HFF-Myc (cell line): ENCODE measurements at regions not wholly inside any gene's neighbourhood (a gene's known extent, or its start where the extent isn't known, plus 50 kb on each side); places are given as distances from the start of the nearest gene placed in this dataset.

ENCODE experiments used
- DNase-seq: peaks from one replicate; pipeline ENCODE4 v3.0.0-alpha.2; 2011; ENCODE audit warnings: low read depth; ENCODE audit errors: extremely low read depth
- H3K4me3 ChIP-seq: replicated peaks from 2 replicates; pipeline ENCODE4 v1.5.1; 2011; ENCODE audit warnings: low read depth, mild to moderate bottlenecking, control low read depth, low read length
- CTCF ChIP-seq: IDR thresholded peaks from 2 replicates; pipeline ENCODE4 v1.5.1; 2012; ENCODE audit warnings: mild to moderate bottlenecking, low read depth, low read length, control low read depth; ENCODE audit errors: missing control alignments

GRCh38 chr3:71900057-71900456 lies 115.1 kb upstream of the PROK2 start:
- no peak for DNase-seq
- H3K4me3 ChIP-seq, result no peak overlapping the region
- no peak for TF ChIP-seq CTCF

GRCh38 chr3:71896751-71897150 lies 111.8 kb upstream of the PROK2 start:
- no peak for TF ChIP-seq CTCF
- no peak for DNase-seq
- no peak overlapping the region for H3K4me3 ChIP-seq

GRCh38 chr3:71893702-71894479 lies 108.9 kb upstream of the PROK2 start:
- no peak for DNase-seq
- H3K4me3 ChIP-seq, result no peak overlapping the region
- no peak for TF ChIP-seq CTCF

GRCh38 chr3:71893122-71893521 lies 108.2 kb upstream of the PROK2 start:
- TF ChIP-seq CTCF, result no peak
- DNase-seq, result no peak
- no peak overlapping the region for H3K4me3 ChIP-seq

GRCh38 chr3:71891483-71891882 lies 106.5 kb upstream of the PROK2 start:
- H3K4me3 ChIP-seq, result no peak overlapping the region
- TF ChIP-seq CTCF, result no peak
- no peak for DNase-seq

GRCh38 chr3:71890356-71890931 lies 105.5 kb upstream of the PROK2 start:
- no peak for DNase-seq
- no peak for TF ChIP-seq CTCF
- no peak overlapping the region for H3K4me3 ChIP-seq
